ENCODE measurements at regions not wholly inside any gene's neighbourhood (a gene's known extent, or its start where the extent isn't known, plus 50 kb on each side); places are given as distances from the start of the nearest gene placed in this dataset.

DNA sequence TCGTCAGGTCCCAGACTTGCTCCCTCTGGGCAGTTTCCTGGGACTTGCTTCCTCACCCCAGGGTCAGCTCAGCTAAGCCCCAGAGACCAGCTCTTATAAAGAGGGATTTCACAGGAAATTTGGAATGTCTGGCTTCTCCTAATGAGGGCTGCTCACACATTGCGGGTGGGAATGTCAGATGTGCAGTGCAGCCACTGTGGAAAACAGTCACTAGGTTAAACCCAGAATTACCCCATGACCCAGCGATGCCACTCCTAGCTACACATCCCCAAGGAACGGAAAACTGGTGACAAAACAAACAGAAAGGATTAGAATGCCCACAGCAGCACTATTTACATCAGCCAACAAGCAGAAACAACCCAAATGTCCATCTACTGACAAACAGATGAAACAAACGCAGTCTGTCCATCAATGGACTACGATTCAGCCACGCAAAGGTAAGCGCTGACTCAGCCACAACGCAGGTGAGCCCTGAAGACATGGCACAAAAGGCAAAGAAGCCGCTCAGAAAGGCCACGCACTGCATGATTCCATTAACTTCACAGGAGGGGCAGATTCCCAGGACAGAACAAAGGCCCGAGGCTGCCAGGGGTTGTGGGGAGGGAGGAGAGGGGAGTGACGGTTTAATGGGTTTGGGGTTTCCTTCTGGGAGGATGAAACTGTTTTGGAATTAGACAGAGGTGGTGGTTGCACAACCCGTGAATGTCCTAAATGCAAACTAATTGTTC is 63.0 kb downstream of the NCOR2 start:
- DNase-seq (ENCODE audit: low read depth) = no peak

GRCh38 chr12:124503305-124503704 is 64.1 kb downstream of the NCOR2 start:
- DNase-seq (ENCODE audit: low read depth) = no peak

GRCh38 chr12:124502379-124502778 is 65.0 kb downstream of the NCOR2 start:
- no peak for DNase-seq (ENCODE audit: low read depth)

- DNase-seq (ENCODE audit: low read depth) = no peak
These were observed 65.6 kb downstream of the NCOR2 start for GRCh38 chr12:124501827-124502226.

GRCh38 chr12:124501112-124501561 is 66.3 kb downstream of the NCOR2 start:
- DNase-seq (ENCODE audit: low read depth) = no peak

GRCh38 chr12:124499898-124500244 is 67.5 kb downstream of the NCOR2 start:
- no peak for DNase-seq (ENCODE audit: low read depth)

DNA sequence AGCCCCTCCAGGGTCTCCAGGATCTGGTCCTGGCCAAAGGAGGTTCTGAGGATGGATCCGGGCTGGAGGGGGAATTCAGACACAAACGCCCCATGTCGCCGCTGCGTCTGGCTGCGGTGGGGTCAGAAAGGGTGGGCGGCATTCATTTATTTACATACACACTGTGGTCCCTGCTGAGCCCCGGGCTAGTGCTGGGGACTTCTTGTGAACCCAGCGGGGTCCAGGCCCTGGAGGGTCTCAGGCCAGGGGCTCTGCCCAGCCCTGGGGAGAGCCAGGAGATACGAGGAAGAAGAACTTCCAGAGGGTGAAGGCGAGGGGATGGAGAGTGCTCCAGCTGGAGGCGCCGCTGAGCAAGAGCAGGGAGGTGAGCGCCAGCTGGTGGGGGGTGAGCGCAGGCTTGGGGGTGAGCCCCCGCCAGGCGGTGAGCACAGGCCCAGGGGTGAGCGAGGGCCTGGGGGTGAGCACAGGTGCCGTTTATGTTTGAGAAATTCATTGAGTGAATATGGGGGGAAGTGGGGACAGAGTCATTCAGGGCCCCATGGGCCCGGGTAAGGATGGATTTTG is 68.1 kb downstream of the NCOR2 start:
- no peak for DNase-seq (ENCODE audit: low read depth)

- no peak for DNase-seq (ENCODE audit: low read depth)
These were observed 68.9 kb downstream of the NCOR2 start for GRCh38 chr12:124498275-124499189.

GRCh38 chr12:124497658-124498057 is 69.8 kb downstream of the NCOR2 start:
- DNase-seq (ENCODE audit: low read depth) = no peak

- no peak for DNase-seq (ENCODE audit: low read depth)
These were observed 70.4 kb downstream of the NCOR2 start for GRCh38 chr12:124497039-124497438.

DNA sequence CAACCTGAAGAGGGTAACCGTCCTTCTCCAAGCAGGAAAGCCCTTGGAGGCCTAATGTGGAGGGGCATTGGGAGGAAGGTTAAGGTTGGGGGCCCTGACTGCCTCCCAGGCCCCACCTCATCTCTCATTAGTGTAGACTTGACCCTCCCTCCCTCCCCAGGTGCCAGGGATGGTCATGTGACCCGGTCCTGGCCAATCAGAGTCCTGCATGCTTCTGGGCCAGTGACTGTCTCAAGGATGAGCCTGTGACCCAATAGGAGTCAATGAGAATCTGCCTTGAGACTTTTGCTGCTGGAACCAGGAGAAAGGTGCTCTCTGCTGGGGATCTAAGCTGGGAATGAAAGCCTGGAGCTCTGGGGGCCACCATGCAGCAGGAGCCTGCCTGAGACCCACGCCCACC is 70.8 kb downstream of the NCOR2 start:
- peak; percentile 9 for DNase-seq (ENCODE audit: low read depth)

DNA sequence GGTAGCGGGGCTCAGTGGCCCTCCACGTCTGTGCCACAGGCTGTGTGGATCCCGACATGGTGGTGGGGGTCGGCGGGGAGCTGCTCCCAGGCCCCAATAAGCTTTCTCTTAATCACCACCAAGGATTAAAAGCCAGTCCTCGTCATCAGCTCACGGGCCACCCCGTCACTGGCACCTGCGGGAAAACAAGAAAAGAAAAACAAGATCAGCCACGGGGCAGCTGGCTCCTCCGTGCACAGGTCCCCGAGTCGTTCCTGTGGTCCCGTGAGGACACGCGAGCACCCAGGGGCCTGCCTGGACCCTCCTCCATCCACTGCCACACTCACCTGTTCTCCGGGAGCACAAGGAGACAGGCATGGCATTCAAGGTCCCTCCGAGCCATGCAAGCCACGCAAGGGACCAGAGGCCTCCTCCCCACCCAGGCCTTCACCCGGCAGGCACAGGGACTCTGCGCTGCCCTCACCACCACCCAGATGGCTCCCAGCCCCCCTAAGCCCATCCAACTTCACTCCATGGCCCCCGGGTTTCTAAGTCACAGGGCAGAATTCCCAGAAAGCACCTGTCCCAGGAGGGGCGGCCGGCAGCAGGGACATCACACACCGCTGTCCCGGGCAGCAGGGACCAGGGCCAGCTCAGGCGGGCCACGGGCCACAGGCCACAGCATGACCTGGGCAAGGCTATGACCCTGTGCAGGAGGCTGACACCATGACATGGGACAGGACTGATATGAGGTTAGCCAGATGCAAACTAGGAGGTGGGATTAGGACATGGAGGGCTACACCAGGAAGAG is 72.0 kb downstream of the NCOR2 start:
- no peak for DNase-seq (ENCODE audit: low read depth)

DNA sequence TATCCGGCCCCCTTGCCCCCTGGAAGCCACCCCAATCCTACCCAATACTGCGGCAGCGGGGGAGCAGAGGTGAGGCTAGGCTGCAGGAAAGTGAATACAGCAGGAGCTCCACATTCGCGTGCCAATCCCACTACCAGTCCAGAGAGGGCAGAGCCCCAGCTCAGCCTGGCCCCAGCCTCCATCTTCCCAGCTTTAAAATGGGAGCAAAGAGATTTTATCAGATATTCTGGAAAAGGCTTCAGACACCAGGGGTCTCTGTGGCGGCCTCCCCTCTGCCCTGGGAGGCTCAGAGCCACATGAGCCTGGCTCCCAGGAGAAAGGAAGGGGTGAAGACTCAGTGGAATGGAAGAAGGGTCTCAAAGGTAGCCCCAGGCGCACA is 72.7 kb downstream of the NCOR2 start:
- DNase-seq (ENCODE audit: low read depth) = no peak

DNA sequence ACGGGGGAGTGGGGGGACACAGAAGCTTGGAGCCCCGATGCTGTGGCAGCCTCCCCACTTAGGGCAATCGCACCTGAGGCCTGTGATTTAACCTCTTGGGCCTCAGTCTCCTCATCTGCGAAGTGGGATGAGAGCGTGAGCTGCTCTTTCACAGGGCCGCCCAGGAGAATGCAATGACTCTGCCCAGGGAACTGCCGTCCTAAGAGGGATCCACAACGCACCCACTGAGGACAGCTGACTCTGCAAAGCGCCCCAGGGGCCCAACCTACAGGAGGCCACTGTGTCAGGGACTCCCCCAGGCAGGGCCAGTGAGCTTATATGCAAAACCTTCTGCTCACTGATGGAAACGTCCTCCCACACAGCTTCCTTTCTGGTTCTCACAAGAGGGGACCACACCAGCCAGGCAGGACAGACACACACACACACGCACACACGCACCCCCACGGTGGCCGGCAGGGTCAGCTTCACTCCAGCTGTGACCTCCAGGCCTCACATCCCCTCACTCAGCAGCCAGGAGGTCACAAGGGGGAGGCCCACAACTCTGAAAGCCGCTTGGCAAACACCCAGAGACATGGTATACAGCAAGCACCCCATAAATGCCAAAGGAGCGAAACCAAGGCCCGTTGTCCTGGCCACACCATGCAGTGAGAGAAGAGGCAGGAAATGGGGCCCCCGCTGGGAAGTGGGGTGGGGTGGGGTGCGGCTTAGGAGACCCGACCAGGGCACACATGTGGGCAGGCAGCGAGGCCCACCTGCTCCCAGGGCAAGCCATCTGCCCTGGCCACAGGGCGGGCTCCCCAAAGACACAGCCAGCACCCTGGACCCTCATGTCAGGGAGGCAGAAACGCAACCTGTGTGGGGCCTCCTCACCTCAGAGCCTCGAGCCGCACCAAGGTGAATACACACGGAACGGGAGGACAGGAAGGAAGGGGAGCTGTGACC is 73.3 kb downstream of the NCOR2 start:
- DNase-seq (ENCODE audit: low read depth) = peak; percentile 50

DNA sequence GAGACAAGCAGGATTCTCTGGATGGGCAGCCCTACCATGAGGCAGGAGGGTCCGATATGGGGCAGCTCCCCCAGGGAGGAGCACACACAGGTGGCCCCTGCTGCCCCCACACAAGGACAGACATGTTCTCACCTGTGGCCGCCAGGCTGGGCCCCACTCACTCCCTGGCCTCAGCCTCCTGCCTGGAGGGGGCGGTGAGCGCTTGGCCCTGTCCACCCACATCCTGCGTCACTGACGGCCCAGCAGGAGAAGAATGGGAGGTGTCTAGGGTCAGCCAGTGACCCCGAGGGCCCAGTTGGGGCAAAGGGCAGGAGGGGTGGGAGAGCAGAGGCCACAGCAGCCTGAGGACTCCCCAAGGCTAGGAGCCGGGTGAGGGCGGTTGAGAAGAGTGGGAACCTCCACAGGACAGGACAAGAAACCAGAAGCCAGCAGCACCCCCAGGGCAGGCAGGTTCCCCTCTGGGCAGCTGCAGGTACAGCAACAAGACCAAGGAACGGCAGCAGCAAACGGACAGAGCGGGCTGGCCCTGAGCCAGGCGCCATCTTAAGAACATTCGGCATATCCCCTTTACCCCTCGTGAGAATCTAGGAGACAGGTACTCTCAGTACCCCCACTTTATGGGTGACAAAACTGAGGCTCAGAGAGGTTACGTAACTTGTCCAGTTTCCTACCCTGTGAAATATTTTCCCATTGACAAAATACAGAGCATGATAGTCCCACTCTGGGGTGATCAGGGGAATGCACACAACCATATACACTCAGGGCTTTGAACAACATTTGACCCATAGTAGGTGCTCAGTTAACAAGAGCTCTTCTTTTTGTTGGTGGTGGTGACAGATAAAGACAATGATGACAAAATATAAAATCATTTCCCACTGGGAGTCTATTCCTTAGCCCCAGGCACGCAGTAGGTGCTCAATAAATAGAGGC is 74.3 kb downstream of the NCOR2 start:
- no peak for DNase-seq (ENCODE audit: low read depth)

- DNase-seq (ENCODE audit: low read depth) = no peak
These were observed 75.5 kb downstream of the NCOR2 start for GRCh38 chr12:124491856-124492420.

DNA sequence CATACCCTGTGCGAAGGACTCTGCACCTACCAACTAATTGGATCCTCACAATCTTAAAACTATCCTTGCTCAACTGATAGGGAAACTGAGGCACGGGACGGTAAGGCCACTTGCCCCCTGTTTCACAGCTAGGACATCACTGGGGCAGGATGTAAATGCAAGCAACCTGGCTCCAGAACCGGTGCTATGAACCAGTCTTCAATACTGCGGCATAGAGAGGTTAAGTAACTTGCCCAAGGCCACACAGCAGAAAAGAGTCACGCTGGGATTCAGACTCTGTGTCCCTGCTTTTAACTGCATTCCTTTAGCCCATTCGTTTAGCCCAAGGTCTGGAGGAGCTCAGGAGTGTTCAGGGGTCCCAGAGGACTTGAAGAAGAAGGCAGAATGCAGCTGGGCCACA is 76.1 kb downstream of the NCOR2 start:
- DNase-seq (ENCODE audit: low read depth) = no peak

DNA sequence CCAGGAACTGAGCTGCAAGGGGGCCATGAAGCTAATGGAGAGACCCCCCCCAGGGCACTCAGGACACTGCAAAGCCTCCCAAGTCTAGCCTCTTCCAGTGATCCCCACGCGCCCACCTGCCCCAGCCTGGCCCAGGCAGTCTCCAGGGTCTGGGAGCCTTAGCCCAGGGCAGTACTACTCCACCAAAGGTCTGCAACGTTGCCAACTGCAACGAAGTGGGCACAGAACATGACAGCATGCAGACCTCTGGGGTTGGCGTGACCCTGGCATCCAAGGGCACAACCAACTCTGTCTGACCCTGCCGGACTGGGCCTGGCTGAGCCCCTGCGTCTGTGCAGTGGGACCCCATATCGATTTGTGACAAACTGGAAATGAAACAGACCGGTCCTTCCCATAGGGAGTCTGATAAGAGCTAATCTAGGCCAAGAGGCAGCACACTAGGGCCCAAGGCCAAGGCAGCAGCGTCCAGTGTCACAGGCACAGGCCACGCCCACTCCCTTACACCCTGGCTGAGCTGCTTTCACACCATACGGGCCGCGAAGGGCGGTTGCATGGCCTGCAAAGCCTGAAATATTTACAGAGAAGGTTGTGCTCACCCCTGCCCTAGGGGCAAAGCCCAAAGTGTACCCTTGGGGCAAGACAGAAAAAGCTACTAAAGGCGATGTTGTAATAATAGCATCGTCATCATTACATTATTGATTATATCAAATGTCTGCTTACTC is 76.7 kb downstream of the NCOR2 start:
- no peak for DNase-seq (ENCODE audit: low read depth)

All from activated T-cell treated with anti-CD3 and anti-CD28 coated beads for 48 hours (primary cell).